ENCODE measurements at regions not wholly inside any gene's neighbourhood (a gene's known extent, or its start where the extent isn't known, plus 50 kb on each side); places are given as distances from the start of the nearest gene placed in this dataset.

GRCh38 chr16:9362604-9363003, 271.2 kb downstream of the HAPSTR1 start:
- no peak for TF ChIP-seq CTCF (IDR thresholded peaks at IDR 0.05; ENCODE audit: borderline replicate concordance, extremely low read depth, low read length, poor library complexity, severe bottlenecking)
- TF ChIP-seq EZH2 (IDR thresholded peaks at IDR 0.05; ENCODE audit: borderline replicate concordance, low read depth, low read length, severe bottlenecking): no peak

All from DND-41 (cell line).